ENCODE measurements at regions not wholly inside any gene's neighbourhood (a gene's known extent, or its start where the extent isn't known, plus 50 kb on each side); places are given as distances from the start of the nearest gene placed in this dataset.

DNA sequence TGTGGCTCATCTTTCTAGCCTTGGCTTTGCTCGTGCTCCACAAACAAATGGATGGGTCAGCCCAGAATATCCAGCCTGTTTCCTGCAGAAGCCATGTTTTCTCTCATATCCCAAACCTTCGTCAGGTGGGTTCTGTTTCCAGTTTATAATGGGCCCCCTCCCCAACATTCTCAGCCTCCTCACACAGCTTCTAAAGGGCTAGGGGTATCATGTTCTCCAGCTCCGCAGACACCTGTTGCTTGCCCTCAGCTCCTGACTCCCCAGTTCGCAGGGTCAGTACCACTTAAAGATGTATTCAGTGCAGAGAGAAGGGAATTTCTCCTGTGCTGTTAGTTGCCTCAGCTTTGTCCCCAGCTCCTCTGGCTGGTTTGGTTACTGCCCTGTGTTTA is 447.3 kb upstream of the JARID2 start:
- Histone ChIP-seq H3K27me3 (ENCODE audit: insufficient read depth) (no peaks in the 10 kb centered on the region), H3K4me3 (no peak overlapping the region), H3K4me2 (no peak overlapping the region), H3K4me1 (ENCODE audit: insufficient read depth) (peaks cover 17% of the 10 kb centered on the region), H3K9me2 (ENCODE audit: insufficient read depth) (no peaks in the 10 kb centered on the region; the same call in 1 of the 2 replicates), H3K79me2 (replicated peaks; ENCODE audit: insufficient read depth) (no peaks in the 10 kb centered on the region), H3K27ac (ENCODE audit: low read depth) (peak overlapping the region; percentile 57; the same call in 1 of the 2 replicates), H4K20me1 (replicated peaks; ENCODE audit: insufficient read depth) (no peaks in the 10 kb centered on the region), H2AFZ (no peak overlapping the region), H3F3A (replicated peaks; ENCODE audit: low read depth) (peaks cover 6% of the 10 kb centered on the region), H3K36me3 (ENCODE audit: insufficient read depth) (no peaks in the 10 kb centered on the region; the same call in 1 of the 2 replicates)
- peaks cover 19% of the 10 kb centered on the region for H3K9me3 Mint-ChIP-seq
- no peak for ATAC-seq
- H3K27ac Mint-ChIP-seq, result no peak overlapping the region
- H3K4me1 Mint-ChIP-seq, result peaks cover 13% of the 10 kb centered on the region
- peaks cover 19% of the 10 kb centered on the region for H3K36me3 Mint-ChIP-seq (ENCODE audit: low read depth)
- no peak for DNase-seq (ENCODE audit: low spot score)
- peaks cover 16% of the 10 kb centered on the region for H3K27me3 Mint-ChIP-seq (ENCODE audit: insufficient read depth, low read depth, poor library complexity)
- TF ChIP-seq, protein P1, sequence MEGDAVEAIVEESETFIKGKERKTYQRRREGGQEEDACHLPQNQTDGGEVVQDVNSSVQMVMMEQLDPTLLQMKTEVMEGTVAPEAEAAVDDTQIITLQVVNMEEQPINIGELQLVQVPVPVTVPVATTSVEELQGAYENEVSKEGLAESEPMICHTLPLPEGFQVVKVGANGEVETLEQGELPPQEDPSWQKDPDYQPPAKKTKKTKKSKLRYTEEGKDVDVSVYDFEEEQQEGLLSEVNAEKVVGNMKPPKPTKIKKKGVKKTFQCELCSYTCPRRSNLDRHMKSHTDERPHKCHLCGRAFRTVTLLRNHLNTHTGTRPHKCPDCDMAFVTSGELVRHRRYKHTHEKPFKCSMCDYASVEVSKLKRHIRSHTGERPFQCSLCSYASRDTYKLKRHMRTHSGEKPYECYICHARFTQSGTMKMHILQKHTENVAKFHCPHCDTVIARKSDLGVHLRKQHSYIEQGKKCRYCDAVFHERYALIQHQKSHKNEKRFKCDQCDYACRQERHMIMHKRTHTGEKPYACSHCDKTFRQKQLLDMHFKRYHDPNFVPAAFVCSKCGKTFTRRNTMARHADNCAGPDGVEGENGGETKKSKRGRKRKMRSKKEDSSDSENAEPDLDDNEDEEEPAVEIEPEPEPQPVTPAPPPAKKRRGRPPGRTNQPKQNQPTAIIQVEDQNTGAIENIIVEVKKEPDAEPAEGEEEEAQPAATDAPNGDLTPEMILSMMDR (conservative IDR thresholded peaks at IDR 0.05; ENCODE audit: low read depth in 2 of 2), result no peak
- TF ChIP-seq NANOG (IDR thresholded peaks at IDR 0.05; ENCODE audit: borderline replicate concordance) (no peak), JUNB (IDR thresholded peaks at IDR 0.05; ENCODE audit: unreplicated experiment) (no peak), POLR2AphosphoS5 (IDR thresholded peaks at IDR 0.05; ENCODE audit: low read depth) (no peak), CREB1 (CRISPR knock-in tag; IDR thresholded peaks at IDR 0.05; ENCODE audit: low read depth) (no peak), EZH2phosphoT487 (IDR thresholded peaks at IDR 0.05; ENCODE audit: unreplicated experiment) (no peak), ZNF331 (CRISPR knock-in tag; IDR thresholded peaks at IDR 0.05; ENCODE audit: low read depth) (no peak), STAT1 (IDR thresholded peaks at IDR 0.05; ENCODE audit: unreplicated experiment) (no peak), ZNF114 (CRISPR knock-in tag; IDR thresholded peaks at IDR 0.05) (no peak), EZH2 (IDR thresholded peaks at IDR 0.05; ENCODE audit: low read depth, unreplicated experiment) (no peak)
- TF ChIP-seq, protein P2, sequence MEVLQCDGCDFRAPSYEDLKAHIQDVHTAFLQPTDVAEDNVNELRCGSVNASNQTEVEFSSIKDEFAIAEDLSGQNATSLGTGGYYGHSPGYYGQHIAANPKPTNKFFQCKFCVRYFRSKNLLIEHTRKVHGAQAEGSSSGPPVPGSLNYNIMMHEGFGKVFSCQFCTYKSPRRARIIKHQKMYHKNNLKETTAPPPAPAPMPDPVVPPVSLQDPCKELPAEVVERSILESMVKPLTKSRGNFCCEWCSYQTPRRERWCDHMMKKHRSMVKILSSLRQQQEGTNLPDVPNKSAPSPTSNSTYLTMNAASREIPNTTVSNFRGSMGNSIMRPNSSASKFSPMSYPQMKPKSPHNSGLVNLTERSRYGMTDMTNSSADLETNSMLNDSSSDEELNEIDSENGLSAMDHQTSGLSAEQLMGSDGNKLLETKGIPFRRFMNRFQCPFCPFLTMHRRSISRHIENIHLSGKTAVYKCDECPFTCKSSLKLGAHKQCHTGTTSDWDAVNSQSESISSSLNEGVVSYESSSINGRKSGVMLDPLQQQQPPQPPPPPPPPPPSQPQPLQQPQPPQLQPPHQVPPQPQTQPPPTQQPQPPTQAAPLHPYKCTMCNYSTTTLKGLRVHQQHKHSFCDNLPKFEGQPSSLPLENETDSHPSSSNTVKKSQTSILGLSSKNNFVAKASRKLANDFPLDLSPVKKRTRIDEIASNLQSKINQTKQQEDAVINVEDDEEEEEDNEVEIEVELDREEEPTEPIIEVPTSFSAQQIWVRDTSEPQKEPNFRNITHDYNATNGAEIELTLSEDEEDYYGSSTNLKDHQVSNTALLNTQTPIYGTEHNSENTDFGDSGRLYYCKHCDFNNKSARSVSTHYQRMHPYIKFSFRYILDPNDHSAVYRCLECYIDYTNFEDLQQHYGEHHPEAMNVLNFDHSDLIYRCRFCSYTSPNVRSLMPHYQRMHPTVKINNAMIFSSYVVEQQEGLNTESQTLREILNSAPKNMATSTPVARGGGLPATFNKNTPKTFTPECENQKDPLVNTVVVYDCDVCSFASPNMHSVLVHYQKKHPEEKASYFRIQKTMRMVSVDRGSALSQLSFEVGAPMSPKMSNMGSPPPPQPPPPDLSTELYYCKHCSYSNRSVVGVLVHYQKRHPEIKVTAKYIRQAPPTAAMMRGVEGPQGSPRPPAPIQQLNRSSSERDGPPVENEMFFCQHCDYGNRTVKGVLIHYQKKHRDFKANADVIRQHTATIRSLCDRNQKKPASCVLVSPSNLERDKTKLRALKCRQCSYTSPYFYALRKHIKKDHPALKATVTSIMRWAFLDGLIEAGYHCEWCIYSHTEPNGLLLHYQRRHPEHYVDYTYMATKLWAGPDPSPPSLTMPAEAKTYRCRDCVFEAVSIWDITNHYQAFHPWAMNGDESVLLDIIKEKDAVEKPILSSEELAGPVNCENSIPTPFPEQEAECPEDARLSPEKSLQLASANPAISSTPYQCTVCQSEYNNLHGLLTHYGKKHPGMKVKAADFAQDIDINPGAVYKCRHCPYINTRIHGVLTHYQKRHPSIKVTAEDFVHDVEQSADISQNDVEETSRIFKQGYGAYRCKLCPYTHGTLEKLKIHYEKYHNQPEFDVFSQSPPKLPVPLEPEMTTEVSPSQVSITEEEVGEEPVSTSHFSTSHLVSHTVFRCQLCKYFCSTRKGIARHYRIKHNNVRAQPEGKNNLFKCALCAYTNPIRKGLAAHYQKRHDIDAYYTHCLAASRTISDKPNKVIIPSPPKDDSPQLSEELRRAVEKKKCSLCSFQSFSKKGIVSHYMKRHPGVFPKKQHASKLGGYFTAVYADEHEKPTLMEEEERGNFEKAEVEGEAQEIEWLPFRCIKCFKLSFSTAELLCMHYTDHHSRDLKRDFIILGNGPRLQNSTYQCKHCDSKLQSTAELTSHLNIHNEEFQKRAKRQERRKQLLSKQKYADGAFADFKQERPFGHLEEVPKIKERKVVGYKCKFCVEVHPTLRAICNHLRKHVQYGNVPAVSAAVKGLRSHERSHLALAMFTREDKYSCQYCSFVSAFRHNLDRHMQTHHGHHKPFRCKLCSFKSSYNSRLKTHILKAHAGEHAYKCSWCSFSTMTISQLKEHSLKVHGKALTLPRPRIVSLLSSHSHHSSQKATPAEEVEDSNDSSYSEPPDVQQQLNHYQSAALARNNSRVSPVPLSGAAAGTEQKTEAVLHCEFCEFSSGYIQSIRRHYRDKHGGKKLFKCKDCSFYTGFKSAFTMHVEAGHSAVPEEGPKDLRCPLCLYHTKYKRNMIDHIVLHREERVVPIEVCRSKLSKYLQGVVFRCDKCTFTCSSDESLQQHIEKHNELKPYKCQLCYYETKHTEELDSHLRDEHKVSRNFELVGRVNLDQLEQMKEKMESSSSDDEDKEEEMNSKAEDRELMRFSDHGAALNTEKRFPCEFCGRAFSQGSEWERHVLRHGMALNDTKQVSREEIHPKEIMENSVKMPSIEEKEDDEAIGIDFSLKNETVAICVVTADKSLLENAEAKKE (CRISPR knock-in tag; IDR thresholded peaks at IDR 0.05), result no peak
- TF ChIP-seq, protein P3, sequence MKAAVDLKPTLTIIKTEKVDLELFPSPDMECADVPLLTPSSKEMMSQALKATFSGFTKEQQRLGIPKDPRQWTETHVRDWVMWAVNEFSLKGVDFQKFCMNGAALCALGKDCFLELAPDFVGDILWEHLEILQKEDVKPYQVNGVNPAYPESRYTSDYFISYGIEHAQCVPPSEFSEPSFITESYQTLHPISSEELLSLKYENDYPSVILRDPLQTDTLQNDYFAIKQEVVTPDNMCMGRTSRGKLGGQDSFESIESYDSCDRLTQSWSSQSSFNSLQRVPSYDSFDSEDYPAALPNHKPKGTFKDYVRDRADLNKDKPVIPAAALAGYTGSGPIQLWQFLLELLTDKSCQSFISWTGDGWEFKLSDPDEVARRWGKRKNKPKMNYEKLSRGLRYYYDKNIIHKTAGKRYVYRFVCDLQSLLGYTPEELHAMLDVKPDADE (IDR thresholded peaks at IDR 0.05), result no peak
- TF ChIP-seq, protein P4, sequence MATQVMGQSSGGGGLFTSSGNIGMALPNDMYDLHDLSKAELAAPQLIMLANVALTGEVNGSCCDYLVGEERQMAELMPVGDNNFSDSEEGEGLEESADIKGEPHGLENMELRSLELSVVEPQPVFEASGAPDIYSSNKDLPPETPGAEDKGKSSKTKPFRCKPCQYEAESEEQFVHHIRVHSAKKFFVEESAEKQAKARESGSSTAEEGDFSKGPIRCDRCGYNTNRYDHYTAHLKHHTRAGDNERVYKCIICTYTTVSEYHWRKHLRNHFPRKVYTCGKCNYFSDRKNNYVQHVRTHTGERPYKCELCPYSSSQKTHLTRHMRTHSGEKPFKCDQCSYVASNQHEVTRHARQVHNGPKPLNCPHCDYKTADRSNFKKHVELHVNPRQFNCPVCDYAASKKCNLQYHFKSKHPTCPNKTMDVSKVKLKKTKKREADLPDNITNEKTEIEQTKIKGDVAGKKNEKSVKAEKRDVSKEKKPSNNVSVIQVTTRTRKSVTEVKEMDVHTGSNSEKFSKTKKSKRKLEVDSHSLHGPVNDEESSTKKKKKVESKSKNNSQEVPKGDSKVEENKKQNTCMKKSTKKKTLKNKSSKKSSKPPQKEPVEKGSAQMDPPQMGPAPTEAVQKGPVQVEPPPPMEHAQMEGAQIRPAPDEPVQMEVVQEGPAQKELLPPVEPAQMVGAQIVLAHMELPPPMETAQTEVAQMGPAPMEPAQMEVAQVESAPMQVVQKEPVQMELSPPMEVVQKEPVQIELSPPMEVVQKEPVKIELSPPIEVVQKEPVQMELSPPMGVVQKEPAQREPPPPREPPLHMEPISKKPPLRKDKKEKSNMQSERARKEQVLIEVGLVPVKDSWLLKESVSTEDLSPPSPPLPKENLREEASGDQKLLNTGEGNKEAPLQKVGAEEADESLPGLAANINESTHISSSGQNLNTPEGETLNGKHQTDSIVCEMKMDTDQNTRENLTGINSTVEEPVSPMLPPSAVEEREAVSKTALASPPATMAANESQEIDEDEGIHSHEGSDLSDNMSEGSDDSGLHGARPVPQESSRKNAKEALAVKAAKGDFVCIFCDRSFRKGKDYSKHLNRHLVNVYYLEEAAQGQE (IDR thresholded peaks at IDR 0.05; ENCODE audit: unreplicated experiment), result no peak
- H3K4me3 Mint-ChIP-seq, result no peak overlapping the region
